ENCODE measurements at regions not wholly inside any gene's neighbourhood (a gene's known extent, or its start where the extent isn't known, plus 50 kb on each side); places are given as distances from the start of the nearest gene placed in this dataset.

DNA sequence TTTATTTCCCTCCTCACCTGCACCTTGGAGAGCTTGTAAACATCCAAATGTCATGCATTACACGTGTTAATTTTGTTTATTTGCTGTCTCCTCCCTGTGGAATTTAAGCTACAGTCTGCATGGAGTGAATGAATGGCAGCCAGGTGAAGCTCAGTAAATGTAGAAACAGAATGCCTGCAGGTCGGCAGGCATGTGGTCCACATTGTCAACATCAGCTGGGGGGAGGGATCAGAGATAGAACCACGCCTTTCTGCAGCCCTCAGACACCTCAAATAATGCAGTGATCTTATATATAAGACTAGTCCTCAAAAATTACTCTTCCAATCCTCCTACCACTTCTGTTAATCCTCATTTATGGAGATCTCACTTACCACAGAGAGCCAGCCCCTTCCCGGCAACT is 131.2 kb upstream of the KIT start:
- Histone ChIP-seq H3K9ac (no peak overlapping the region), H3K36me3 (replicated peaks in 1 of 2; ENCODE audit: control insufficient read depth in 1 of 2, insufficient read depth in 2 of 2, low read length in 1 of 2) (no peaks in the 10 kb centered on the region), H4K20me1 (ENCODE audit: insufficient read depth) (no peaks in the 10 kb centered on the region), H3K27ac (ENCODE audit: low read depth in 2 of 2, low read length in 1 of 2) (no peak overlapping the region), H3K27me3 (ENCODE audit: insufficient read depth) (no peaks in the 10 kb centered on the region), H3K4me2 (no peak overlapping the region), H2AFZ (ENCODE audit: low read depth) (no peak overlapping the region), H3K4me3 (ENCODE audit: low read depth in 2 of 2, low read length in 1 of 2) (no peak overlapping the region), H3F3A (replicated peaks; ENCODE audit: insufficient read depth) (peaks cover 8% of the 10 kb centered on the region), H3K9me3 (no peaks in the 10 kb centered on the region), H3K9me2 (no peaks in the 10 kb centered on the region), H3K4me1 (ENCODE audit: control insufficient read depth in 1 of 2, insufficient read depth in 2 of 2, low read depth in 1 of 2, low read length in 1 of 2) (no peaks in the 10 kb centered on the region; a peak in 1 of 4 replicates), H3K79me2 (ENCODE audit: insufficient read depth) (no peaks in the 10 kb centered on the region)
- TF ChIP-seq JUND (IDR thresholded peaks at IDR 0.05) (no peak), FOSL2 (IDR thresholded peaks at IDR 0.05; ENCODE audit: borderline replicate concordance, low read depth) (no peak), MXI1 (IDR thresholded peaks at IDR 0.05; ENCODE audit: low read depth, low read length) (no peak), EP300 (IDR thresholded peaks at IDR 0.05; ENCODE audit: borderline replicate concordance in 1 of 2, low read depth in 1 of 2, low read length in 1 of 2) (no peak), NFIC (IDR thresholded peaks at IDR 0.05; ENCODE audit: borderline replicate concordance) (no peak), YY1 (IDR thresholded peaks at IDR 0.05; ENCODE audit: low read depth) (no peak), ELF1 (IDR thresholded peaks at IDR 0.05) (no peak), RFX5 (IDR thresholded peaks at IDR 0.05; ENCODE audit: low read length) (no peak), FOXJ3 (CRISPR knock-in tag; IDR thresholded peaks at IDR 0.05) (no peak), GATA2 (CRISPR knock-in tag; IDR thresholded peaks at IDR 0.05) (no peak), GABPA (IDR thresholded peaks at IDR 0.05; ENCODE audit: low read depth) (no peak), POLR2AphosphoS5 (IDR thresholded peaks at IDR 0.05; ENCODE audit: low read depth, low read length) (no peak), RXRA (IDR thresholded peaks at IDR 0.05; ENCODE audit: borderline replicate concordance, low read depth) (no peak), CHD2 (IDR thresholded peaks at IDR 0.05; ENCODE audit: low read length, partially characterized antibody) (no peak)
- TF ChIP-seq, protein P1, sequence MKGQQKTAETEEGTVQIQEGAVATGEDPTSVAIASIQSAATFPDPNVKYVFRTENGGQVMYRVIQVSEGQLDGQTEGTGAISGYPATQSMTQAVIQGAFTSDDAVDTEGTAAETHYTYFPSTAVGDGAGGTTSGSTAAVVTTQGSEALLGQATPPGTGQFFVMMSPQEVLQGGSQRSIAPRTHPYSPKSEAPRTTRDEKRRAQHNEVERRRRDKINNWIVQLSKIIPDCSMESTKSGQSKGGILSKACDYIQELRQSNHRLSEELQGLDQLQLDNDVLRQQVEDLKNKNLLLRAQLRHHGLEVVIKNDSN (IDR thresholded peaks at IDR 0.05; ENCODE audit: borderline replicate concordance, low read depth), result no peak
- CTCF ChIA-PET, result no interaction called here
- DNase-seq, result no peak
- WGBS (ENCODE audit: low lambda C conversion rate), result 55% methylated on average over 4 of the region's 4 CpGs
- POLR2A ChIA-PET, result no interaction called here

DNA sequence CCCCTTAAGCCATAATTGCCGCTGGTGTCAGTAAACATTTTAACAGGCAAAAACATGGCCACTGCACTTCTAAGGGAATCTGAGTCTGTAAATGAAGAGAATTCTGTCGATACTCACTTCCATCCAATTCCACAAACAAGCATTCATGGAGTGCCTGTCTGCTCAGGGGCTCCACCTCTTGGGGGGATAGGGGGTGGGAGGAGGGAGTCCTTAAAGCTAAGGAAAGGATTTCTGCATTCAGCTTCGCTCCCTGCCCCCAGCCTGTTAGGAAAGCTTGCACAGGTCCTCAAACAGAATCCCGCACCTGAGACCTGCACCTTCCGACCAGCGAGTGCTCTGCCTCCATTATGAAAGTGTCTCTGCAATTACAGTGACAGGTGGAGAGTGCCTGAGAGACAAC is 130.2 kb upstream of the KIT start:
- Histone ChIP-seq H4K20me1 (ENCODE audit: insufficient read depth) (no peaks in the 10 kb centered on the region), H3K9me3 (no peaks in the 10 kb centered on the region), H3K9ac (no peak overlapping the region), H3K4me1 (ENCODE audit: control insufficient read depth in 1 of 2, insufficient read depth in 2 of 2, low read depth in 1 of 2, low read length in 1 of 2) (no peaks in the 10 kb centered on the region; a peak in 1 of 4 replicates), H3K79me2 (ENCODE audit: insufficient read depth) (no peaks in the 10 kb centered on the region), H2AFZ (ENCODE audit: low read depth) (no peak overlapping the region), H3F3A (replicated peaks; ENCODE audit: insufficient read depth) (peaks cover 8% of the 10 kb centered on the region), H3K36me3 (replicated peaks in 1 of 2; ENCODE audit: control insufficient read depth in 1 of 2, insufficient read depth in 2 of 2, low read length in 1 of 2) (no peaks in the 10 kb centered on the region), H3K4me2 (no peak overlapping the region), H3K9me2 (no peaks in the 10 kb centered on the region), H3K27ac (ENCODE audit: low read depth in 2 of 2, low read length in 1 of 2) (no peak overlapping the region), H3K4me3 (ENCODE audit: low read depth in 2 of 2, low read length in 1 of 2) (no peak overlapping the region), H3K27me3 (ENCODE audit: insufficient read depth) (no peaks in the 10 kb centered on the region)
- POLR2A ChIA-PET, result no interaction called here
- 71% methylated on average over 6 of the region's 6 CpGs for WGBS (ENCODE audit: low lambda C conversion rate)
- DNase-seq, result no peak
- CTCF ChIA-PET, result no interaction called here
- TF ChIP-seq FOSL2 (IDR thresholded peaks at IDR 0.05; ENCODE audit: borderline replicate concordance, low read depth) (no peak), SIN3A (IDR thresholded peaks at IDR 0.05; ENCODE audit: borderline replicate concordance, low read depth, low read length) (no peak), POLR2AphosphoS5 (IDR thresholded peaks at IDR 0.05; ENCODE audit: low read depth, low read length) (no peak), CHD2 (IDR thresholded peaks at IDR 0.05; ENCODE audit: low read length, partially characterized antibody) (no peak), RAD21 (IDR thresholded peaks at IDR 0.05; ENCODE audit: low read length) (no peak), RFX5 (IDR thresholded peaks at IDR 0.05; ENCODE audit: low read length) (no peak), TAF1 (IDR thresholded peaks at IDR 0.05; ENCODE audit: borderline replicate concordance, low read depth, low read length) (no peak), TCF12 (IDR thresholded peaks at IDR 0.05) (no peak), RXRA (IDR thresholded peaks at IDR 0.05; ENCODE audit: borderline replicate concordance, low read depth) (no peak), RCOR1 (IDR thresholded peaks at IDR 0.05; ENCODE audit: low read length) (no peak), TEAD4 (IDR thresholded peaks at IDR 0.05; ENCODE audit: borderline replicate concordance, insufficient read depth) (no peak)
- TF ChIP-seq, protein P2, sequence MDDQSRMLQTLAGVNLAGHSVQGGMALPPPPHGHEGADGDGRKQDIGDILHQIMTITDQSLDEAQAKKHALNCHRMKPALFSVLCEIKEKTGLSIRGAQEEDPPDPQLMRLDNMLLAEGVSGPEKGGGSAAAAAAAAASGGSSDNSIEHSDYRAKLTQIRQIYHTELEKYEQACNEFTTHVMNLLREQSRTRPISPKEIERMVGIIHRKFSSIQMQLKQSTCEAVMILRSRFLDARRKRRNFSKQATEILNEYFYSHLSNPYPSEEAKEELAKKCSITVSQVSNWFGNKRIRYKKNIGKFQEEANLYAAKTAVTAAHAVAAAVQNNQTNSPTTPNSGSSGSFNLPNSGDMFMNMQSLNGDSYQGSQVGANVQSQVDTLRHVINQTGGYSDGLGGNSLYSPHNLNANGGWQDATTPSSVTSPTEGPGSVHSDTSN (IDR thresholded peaks at IDR 0.05), result no peak
- TF ChIP-seq, protein P3, sequence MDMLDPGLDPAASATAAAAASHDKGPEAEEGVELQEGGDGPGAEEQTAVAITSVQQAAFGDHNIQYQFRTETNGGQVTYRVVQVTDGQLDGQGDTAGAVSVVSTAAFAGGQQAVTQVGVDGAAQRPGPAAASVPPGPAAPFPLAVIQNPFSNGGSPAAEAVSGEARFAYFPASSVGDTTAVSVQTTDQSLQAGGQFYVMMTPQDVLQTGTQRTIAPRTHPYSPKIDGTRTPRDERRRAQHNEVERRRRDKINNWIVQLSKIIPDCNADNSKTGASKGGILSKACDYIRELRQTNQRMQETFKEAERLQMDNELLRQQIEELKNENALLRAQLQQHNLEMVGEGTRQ (IDR thresholded peaks at IDR 0.05; ENCODE audit: borderline replicate concordance, low read depth, low read length), result no peak
- TF ChIP-seq, protein P4, sequence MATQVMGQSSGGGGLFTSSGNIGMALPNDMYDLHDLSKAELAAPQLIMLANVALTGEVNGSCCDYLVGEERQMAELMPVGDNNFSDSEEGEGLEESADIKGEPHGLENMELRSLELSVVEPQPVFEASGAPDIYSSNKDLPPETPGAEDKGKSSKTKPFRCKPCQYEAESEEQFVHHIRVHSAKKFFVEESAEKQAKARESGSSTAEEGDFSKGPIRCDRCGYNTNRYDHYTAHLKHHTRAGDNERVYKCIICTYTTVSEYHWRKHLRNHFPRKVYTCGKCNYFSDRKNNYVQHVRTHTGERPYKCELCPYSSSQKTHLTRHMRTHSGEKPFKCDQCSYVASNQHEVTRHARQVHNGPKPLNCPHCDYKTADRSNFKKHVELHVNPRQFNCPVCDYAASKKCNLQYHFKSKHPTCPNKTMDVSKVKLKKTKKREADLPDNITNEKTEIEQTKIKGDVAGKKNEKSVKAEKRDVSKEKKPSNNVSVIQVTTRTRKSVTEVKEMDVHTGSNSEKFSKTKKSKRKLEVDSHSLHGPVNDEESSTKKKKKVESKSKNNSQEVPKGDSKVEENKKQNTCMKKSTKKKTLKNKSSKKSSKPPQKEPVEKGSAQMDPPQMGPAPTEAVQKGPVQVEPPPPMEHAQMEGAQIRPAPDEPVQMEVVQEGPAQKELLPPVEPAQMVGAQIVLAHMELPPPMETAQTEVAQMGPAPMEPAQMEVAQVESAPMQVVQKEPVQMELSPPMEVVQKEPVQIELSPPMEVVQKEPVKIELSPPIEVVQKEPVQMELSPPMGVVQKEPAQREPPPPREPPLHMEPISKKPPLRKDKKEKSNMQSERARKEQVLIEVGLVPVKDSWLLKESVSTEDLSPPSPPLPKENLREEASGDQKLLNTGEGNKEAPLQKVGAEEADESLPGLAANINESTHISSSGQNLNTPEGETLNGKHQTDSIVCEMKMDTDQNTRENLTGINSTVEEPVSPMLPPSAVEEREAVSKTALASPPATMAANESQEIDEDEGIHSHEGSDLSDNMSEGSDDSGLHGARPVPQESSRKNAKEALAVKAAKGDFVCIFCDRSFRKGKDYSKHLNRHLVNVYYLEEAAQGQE (IDR thresholded peaks at IDR 0.05; ENCODE audit: low read depth, low read length), result no peak
